RWPE1 (cell line): ENCODE measurements at regions not wholly inside any gene's neighbourhood (a gene's known extent, or its start where the extent isn't known, plus 50 kb on each side); places are given as distances from the start of the nearest gene placed in this dataset.

ENCODE experiments used
- CTCF ChIA-PET: fragments of 350-600 bp; sonication (Branson Sonifier 250); formaldehyde crosslinking; extraction: SDS; loops from one replicate; lab custom pipeline; 2021; lab: Yijun Ruan, JAX
- POLR2A ChIA-PET: fragments of 400-600 bp; formaldehyde crosslinking; extraction: SDS; loops from one replicate; lab custom pipeline; 2020; ENCODE audit warnings: antibody characterized with exemption; ENCODE audit not compliant: low non-redundant PET; lab: Yijun Ruan, JAX
- DNase-seq: peaks from one replicate; pipeline ENCODE4 v3.0.0; 2012; ENCODE audit warnings: low spot score
- H3K27ac ChIP-seq: fragments of 450-650 bp; 2 replicates; pipeline ENCODE4 v1.5.1; 2017
- CTCF ChIP-seq: fragments of 450-650 bp; conservative IDR thresholded peaks from 2 replicates; pipeline ENCODE4 v1.5.1; 2017; ENCODE audit warnings: low read depth, mild to moderate bottlenecking

GRCh38 chr9:120265791-120266190 is 314.2 kb downstream of the CDK5RAP2 start:
- no peak overlapping the region for H3K27ac ChIP-seq
- CTCF ChIA-PET = no interaction called here
- no peak for DNase-seq
- POLR2A ChIA-PET = no interaction called here
- TF ChIP-seq CTCF = no peak

DNA sequence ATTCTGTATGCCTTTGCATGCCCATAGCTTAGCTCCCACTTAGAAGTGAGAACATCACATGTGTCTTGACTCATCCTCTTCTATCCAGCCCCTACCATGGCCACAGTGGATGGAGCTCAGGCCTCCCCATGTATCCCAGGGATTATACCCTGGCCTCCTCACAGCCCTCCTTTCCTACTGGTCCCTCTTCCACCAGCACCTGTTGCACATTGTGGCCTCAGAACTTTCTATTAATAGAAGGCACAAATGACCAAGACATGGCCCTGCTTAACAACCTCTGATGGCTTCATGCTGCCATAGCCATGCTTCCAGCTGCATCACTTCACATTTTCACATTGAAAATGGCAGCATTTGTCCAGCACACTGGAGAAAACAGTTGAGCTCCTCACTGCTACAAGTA is 315.4 kb downstream of the CDK5RAP2 start:
- TF ChIP-seq CTCF = no peak
- no peak overlapping the region for H3K27ac ChIP-seq
- POLR2A ChIA-PET = no interaction called here
- CTCF ChIA-PET = no interaction called here
- DNase-seq = no peak

DNA sequence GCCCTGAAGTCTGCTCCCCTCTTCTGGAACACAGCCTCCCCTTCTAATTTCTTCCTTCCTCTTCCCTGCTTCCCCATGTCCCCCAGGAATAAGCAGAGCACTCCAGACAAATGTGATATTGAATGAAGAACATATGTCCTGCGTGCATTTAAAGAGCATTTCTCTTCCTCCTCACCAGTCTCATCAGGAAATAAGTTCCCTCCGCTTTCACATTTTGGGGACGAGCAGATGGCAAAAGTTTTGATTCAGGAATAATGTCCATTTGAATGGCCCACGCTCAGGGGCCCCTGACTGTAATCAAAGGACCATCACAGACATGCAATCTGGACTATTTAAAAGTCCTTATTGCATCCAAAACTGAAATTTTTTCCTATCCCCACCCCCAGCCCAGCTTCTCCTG is 316.1 kb downstream of the CDK5RAP2 start:
- no peak overlapping the region for H3K27ac ChIP-seq
- ChIA-PET POLR2A (no interaction called here), CTCF (no interaction called here)
- DNase-seq = no peak
- TF ChIP-seq CTCF = no peak

DNA sequence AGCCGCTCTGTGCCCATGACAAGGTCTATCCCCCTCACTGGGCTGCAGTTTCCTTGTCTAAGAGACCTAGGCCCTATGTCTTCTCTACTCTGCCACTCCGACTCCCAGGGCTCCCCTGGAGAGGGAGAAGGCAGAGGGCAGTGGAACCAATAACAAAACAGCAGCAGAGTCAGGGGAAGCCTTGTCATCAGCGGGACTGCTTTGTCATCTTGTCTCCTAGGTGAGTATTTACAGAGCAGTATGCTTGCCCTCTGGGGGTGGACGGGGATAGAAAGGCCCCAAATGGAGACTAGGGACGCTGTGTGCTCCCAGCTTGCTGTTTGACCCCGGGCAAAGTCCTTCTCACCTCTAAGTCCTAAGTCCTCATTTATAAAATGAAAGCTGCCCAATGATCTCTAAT is 318.5 kb downstream of the CDK5RAP2 start:
- ChIA-PET CTCF (interaction anchor here (0.6 kb wide), 1 partner anchor 212 kb away, joined by 4 read pairs; no protein-coding TSS in a partner anchor), POLR2A (no interaction called here)
- H3K27ac ChIP-seq = no peak overlapping the region
- TF ChIP-seq CTCF = no peak
- no peak for DNase-seq

- DNase-seq = no peak
- ChIA-PET CTCF (interaction anchor here (0.7 kb wide), 1 partner anchor 730 kb away, joined by 4 read pairs; no protein-coding TSS in a partner anchor), POLR2A (no interaction called here)
- TF ChIP-seq CTCF = no peak
- no peak overlapping the region for H3K27ac ChIP-seq
Measured at GRCh38 chr9:120259100-120259499, 320.9 kb downstream of the CDK5RAP2 start.

GRCh38 chr9:120258096-120258495 is 321.9 kb downstream of the CDK5RAP2 start:
- ChIA-PET CTCF (interaction anchor here (0.6 kb wide), 1 partner anchor 10 kb away, joined by 3 read pairs; no protein-coding TSS in a partner anchor), POLR2A (no interaction called here)
- no peak for TF ChIP-seq CTCF
- DNase-seq = no peak
- no peak overlapping the region for H3K27ac ChIP-seq
